ENCODE measurements at regions not wholly inside any gene's neighbourhood (a gene's known extent, or its start where the extent isn't known, plus 50 kb on each side); places are given as distances from the start of the nearest gene placed in this dataset.

- TF ChIP-seq, protein P1, sequence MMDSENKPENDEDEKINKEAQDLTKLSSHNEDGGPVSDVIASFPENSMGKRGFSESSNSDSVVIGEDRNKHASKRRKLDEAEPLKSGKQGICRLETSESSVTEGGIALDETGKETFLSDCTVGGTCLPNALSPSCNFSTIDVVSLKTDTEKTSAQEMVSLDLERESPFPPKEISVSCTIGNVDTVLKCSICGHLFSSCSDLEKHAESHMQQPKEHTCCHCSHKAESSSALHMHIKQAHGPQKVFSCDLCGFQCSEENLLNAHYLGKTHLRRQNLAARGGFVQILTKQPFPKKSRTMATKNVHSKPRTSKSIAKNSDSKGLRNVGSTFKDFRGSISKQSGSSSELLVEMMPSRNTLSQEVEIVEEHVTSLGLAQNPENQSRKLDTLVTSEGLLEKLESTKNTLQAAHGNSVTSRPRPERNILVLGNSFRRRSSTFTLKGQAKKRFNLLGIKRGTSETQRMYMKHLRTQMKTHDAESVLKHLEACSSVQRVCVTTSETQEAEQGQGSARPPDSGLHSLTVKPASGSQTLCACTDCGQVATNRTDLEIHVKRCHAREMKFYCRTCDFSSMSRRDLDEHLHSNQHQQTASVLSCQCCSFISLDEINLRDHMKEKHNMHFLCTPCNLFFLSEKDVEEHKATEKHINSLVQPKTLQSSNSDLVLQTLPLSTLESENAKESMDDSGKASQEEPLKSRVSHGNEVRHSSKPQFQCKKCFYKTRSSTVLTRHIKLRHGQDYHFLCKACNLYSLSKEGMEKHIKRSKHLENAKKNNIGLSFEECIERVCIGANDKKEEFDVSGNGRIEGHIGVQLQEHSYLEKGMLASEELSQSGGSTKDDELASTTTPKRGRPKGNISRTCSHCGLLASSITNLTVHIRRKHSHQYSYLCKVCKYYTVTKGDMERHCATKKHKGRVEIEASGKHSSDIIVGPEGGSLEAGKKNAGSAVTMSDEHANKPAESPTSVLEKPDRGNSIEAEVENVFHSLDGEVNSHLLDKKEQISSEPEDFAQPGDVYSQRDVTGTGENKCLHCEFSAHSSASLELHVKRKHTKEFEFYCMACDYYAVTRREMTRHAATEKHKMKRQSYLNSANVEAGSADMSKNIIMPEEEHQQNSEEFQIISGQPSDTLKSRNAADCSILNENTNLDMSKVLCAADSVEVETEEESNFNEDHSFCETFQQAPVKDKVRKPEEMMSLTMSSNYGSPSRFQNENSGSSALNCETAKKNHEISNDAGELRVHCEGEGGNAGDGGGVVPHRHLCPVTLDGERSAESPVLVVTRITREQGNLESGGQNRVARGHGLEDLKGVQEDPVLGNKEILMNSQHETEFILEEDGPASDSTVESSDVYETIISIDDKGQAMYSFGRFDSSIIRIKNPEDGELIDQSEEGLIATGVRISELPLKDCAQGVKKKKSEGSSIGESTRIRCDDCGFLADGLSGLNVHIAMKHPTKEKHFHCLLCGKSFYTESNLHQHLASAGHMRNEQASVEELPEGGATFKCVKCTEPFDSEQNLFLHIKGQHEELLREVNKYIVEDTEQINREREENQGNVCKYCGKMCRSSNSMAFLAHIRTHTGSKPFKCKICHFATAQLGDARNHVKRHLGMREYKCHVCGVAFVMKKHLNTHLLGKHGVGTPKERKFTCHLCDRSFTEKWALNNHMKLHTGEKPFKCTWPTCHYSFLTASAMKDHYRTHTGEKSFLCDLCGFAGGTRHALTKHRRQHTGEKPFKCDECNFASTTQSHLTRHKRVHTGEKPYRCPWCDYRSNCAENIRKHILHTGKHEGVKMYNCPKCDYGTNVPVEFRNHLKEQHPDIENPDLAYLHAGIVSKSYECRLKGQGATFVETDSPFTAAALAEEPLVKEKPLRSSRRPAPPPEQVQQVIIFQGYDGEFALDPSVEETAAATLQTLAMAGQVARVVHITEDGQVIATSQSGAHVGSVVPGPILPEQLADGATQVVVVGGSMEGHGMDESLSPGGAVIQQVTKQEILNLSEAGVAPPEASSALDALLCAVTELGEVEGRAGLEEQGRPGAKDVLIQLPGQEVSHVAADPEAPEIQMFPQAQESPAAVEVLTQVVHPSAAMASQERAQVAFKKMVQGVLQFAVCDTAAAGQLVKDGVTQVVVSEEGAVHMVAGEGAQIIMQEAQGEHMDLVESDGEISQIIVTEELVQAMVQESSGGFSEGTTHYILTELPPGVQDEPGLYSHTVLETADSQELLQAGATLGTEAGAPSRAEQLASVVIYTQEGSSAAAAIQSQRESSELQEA (IDR thresholded peaks at IDR 0.05; ENCODE audit: low read depth) = no peak
- TF ChIP-seq, protein P2, sequence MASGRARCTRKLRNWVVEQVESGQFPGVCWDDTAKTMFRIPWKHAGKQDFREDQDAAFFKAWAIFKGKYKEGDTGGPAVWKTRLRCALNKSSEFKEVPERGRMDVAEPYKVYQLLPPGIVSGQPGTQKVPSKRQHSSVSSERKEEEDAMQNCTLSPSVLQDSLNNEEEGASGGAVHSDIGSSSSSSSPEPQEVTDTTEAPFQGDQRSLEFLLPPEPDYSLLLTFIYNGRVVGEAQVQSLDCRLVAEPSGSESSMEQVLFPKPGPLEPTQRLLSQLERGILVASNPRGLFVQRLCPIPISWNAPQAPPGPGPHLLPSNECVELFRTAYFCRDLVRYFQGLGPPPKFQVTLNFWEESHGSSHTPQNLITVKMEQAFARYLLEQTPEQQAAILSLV (tag; IDR thresholded peaks at IDR 0.05) = no peak
These were observed 230.4 kb upstream of the KCNH8 start (continued) for GRCh38 chr3:18917923-18918322.

Measured in K562 (cell line).